NT2/D1 (cell line): ENCODE measurements at regions not wholly inside any gene's neighbourhood (a gene's known extent, or its start where the extent isn't known, plus 50 kb on each side); places are given as distances from the start of the nearest gene placed in this dataset.

Experiments
- SUZ12 ChIP-seq: IDR thresholded peaks from 2 replicates; pipeline ENCODE4 v1.6.1; 2011; ENCODE audit not compliant: insufficient read length, insufficient read depth; ENCODE audit errors: extremely low read depth
- YY1 ChIP-seq: IDR thresholded peaks from 2 replicates; pipeline ENCODE4 v1.6.1; 2011; ENCODE audit not compliant: insufficient read length, insufficient read depth
- ZNF274 ChIP-seq: IDR thresholded peaks from 2 replicates; pipeline ENCODE4 v1.6.1; 2011; ENCODE audit warnings: mild to moderate bottlenecking, low read depth, low read length

DNA sequence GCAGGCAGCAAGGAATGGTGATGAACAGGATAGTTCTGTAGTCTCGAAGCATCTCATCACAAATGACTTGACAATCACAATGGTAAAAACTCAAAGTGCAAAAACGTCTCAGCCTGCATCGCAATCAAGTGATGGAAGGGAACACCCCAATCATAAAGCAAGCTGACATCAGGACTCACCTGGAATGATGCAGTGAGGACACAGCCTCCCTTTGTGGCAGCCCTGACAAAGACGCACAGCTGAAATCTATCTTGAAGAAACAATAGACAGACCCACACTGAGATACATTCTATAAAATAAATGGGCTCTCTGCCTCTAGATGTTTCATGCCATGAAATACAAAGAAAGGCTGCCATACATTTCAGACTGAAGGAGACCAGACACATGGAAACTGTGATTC, 748.0 kb upstream of the IGFBP3 start:
- TF ChIP-seq YY1 (no peak), ZNF274 (no peak), SUZ12 (no peak)
